ENCODE measurements at regions not wholly inside any gene's neighbourhood (a gene's known extent, or its start where the extent isn't known, plus 50 kb on each side); places are given as distances from the start of the nearest gene placed in this dataset.

GRCh38 chr21:23799376-23799775 is 1807.9 kb downstream of the MRPL39 start:
- Mint-ChIP-seq H3K27ac (no peak overlapping the region), H3K9me3 (ENCODE audit: low read depth) (peaks cover 7% of the 10 kb centered on the region), H3K4me3 (ENCODE audit: low read depth) (no peak overlapping the region), H3K36me3 (ENCODE audit: insufficient read depth) (no peaks in the 10 kb centered on the region), H3K27me3 (no peaks in the 10 kb centered on the region), H3K4me1 (ENCODE audit: low read depth) (no peaks in the 10 kb centered on the region)
- no peak for TF ChIP-seq CTCF (IDR thresholded peaks at IDR 0.05; ENCODE audit: unreplicated experiment)
- DNase-seq (ENCODE audit: low spot score, unreplicated experiment), result no peak

GRCh38 chr21:23792300-23792699 is 1815.0 kb downstream of the MRPL39 start:
- H3K36me3 Mint-ChIP-seq (ENCODE audit: insufficient read depth), result no peaks in the 10 kb centered on the region
- H3K4me3 Mint-ChIP-seq (ENCODE audit: low read depth), result no peak overlapping the region
- peaks cover 8% of the 10 kb centered on the region for H3K9me3 Mint-ChIP-seq (ENCODE audit: low read depth)
- H3K27me3 Mint-ChIP-seq, result no peaks in the 10 kb centered on the region
- DNase-seq (ENCODE audit: low spot score, unreplicated experiment), result no peak
- no peaks in the 10 kb centered on the region for H3K4me1 Mint-ChIP-seq (ENCODE audit: low read depth)
- no peak for TF ChIP-seq CTCF (IDR thresholded peaks at IDR 0.05; ENCODE audit: unreplicated experiment)
- no peak overlapping the region for H3K27ac Mint-ChIP-seq

GRCh38 chr21:23789864-23790263 is 1817.4 kb downstream of the MRPL39 start:
- no peaks in the 10 kb centered on the region for H3K27me3 Mint-ChIP-seq
- no peak overlapping the region for H3K4me3 Mint-ChIP-seq (ENCODE audit: low read depth)
- no peaks in the 10 kb centered on the region for H3K36me3 Mint-ChIP-seq (ENCODE audit: insufficient read depth)
- H3K4me1 Mint-ChIP-seq (ENCODE audit: low read depth), result no peaks in the 10 kb centered on the region
- DNase-seq (ENCODE audit: low spot score, unreplicated experiment), result no peak
- TF ChIP-seq CTCF (IDR thresholded peaks at IDR 0.05; ENCODE audit: unreplicated experiment), result no peak
- no peak overlapping the region for H3K27ac Mint-ChIP-seq
- H3K9me3 Mint-ChIP-seq (ENCODE audit: low read depth), result peaks cover 8% of the 10 kb centered on the region

- H3K27me3 Mint-ChIP-seq, result no peaks in the 10 kb centered on the region
- H3K27ac Mint-ChIP-seq, result no peak overlapping the region
- peaks cover 14% of the 10 kb centered on the region for H3K9me3 Mint-ChIP-seq (ENCODE audit: low read depth)
- H3K4me3 Mint-ChIP-seq (ENCODE audit: low read depth), result no peak overlapping the region
- DNase-seq (ENCODE audit: low spot score, unreplicated experiment), result no peak
- TF ChIP-seq CTCF (IDR thresholded peaks at IDR 0.05; ENCODE audit: unreplicated experiment), result no peak
- H3K4me1 Mint-ChIP-seq (ENCODE audit: low read depth), result peaks cover 3% of the 10 kb centered on the region
- H3K36me3 Mint-ChIP-seq (ENCODE audit: insufficient read depth), result no peaks in the 10 kb centered on the region
These were observed 1827.0 kb downstream of the MRPL39 start for GRCh38 chr21:23780326-23780725.

- no peak for TF ChIP-seq CTCF (IDR thresholded peaks at IDR 0.05; ENCODE audit: unreplicated experiment)
- Mint-ChIP-seq H3K4me1 (ENCODE audit: low read depth) (no peaks in the 10 kb centered on the region), H3K4me3 (ENCODE audit: low read depth) (no peak overlapping the region), H3K27me3 (no peaks in the 10 kb centered on the region), H3K9me3 (ENCODE audit: low read depth) (peaks cover 40% of the 10 kb centered on the region), H3K27ac (no peak overlapping the region), H3K36me3 (ENCODE audit: insufficient read depth) (peaks cover 1% of the 10 kb centered on the region)
- DNase-seq (ENCODE audit: low spot score, unreplicated experiment), result no peak
These were observed 1863.5 kb downstream of the MRPL39 start for GRCh38 chr21:23743821-23744220.
